Right hindlimb (tissue), 1 donor: ENCODE measurements at regions not wholly inside any gene's neighbourhood (a gene's known extent, or its start where the extent isn't known, plus 50 kb on each side); places are given as distances from the start of the nearest gene placed in this dataset.

Source experiments
- DNase-seq: peaks from one replicate; pipeline ENCODE4 v3.0.0-alpha.2; 2018

GRCh38 chr4:152269448-152270191 is 266.3 kb downstream of the FBXW7 start:
- DNase-seq: no peak

GRCh38 chr4:152267811-152268210 is 268.1 kb downstream of the FBXW7 start:
- no peak for DNase-seq

GRCh38 chr4:152266831-152267480 is 268.9 kb downstream of the FBXW7 start:
- DNase-seq: no peak

- DNase-seq: no peak
Measured at GRCh38 chr4:152265149-152265621, 270.7 kb downstream of the FBXW7 start.

- DNase-seq: no peak
Measured at GRCh38 chr4:152264106-152264505, 271.8 kb downstream of the FBXW7 start.

GRCh38 chr4:152259866-152260265 is 276.0 kb downstream of the FBXW7 start:
- no peak for DNase-seq

GRCh38 chr4:152258804-152259708 is 276.8 kb downstream of the FBXW7 start:
- no peak for DNase-seq

GRCh38 chr4:152258391-152258790 is 277.5 kb downstream of the FBXW7 start:
- DNase-seq: no peak

GRCh38 chr4:152257601-152258066 is 278.3 kb downstream of the FBXW7 start:
- no peak for DNase-seq

GRCh38 chr4:152256996-152257395 is 278.9 kb downstream of the FBXW7 start:
- DNase-seq: no peak

GRCh38 chr4:152255437-152255836 is 280.5 kb downstream of the FBXW7 start:
- no peak for DNase-seq

- DNase-seq: no peak
Measured at GRCh38 chr4:152248347-152248746, 287.5 kb downstream of the FBXW7 start.

- no peak for DNase-seq
Measured at GRCh38 chr4:152247271-152247975, 288.5 kb downstream of the FBXW7 start.

- DNase-seq: no peak
Measured at GRCh38 chr4:152246659-152247058, 289.2 kb downstream of the FBXW7 start.

- DNase-seq: no peak
Measured at GRCh38 chr4:152245680-152246079, 290.2 kb downstream of the FBXW7 start.

- DNase-seq: no peak
Measured at GRCh38 chr4:152244659-152245058, 291.2 kb downstream of the FBXW7 start.

- no peak for DNase-seq
Measured at GRCh38 chr4:152243896-152244595, 291.8 kb downstream of the FBXW7 start.

- no peak for DNase-seq
Measured at GRCh38 chr4:152243206-152243605, 292.7 kb downstream of the FBXW7 start.

- DNase-seq: no peak
Measured at GRCh38 chr4:152240232-152240631, 295.7 kb downstream of the FBXW7 start.

- no peak for DNase-seq
Measured at GRCh38 chr4:152239216-152239615, 296.7 kb downstream of the FBXW7 start.

GRCh38 chr4:152236519-152237056 is 299.3 kb downstream of the FBXW7 start:
- no peak for DNase-seq

- DNase-seq: no peak
Measured at GRCh38 chr4:152235718-152236117, 300.2 kb downstream of the FBXW7 start.
